ENCODE measurements at regions not wholly inside any gene's neighbourhood (a gene's known extent, or its start where the extent isn't known, plus 50 kb on each side); places are given as distances from the start of the nearest gene placed in this dataset.
A peak's percentile ranks its signal among the peaks of the same experiment; 100 is the strongest.

- intact Hi-C loops (cut with micrococcal nuclease), result no loop called here
- Mint-ChIP-seq H3K9me3 (peaks cover 2% of the 10 kb centered on the region), H3K4me3 (no peak overlapping the region), H3K36me3 (ENCODE audit: low read depth) (no peaks in the 10 kb centered on the region), H3K27me3 (ENCODE audit: low read depth) (no peaks in the 10 kb centered on the region), H3K4me1 (ENCODE audit: low read depth) (no peaks in the 10 kb centered on the region), H3K27ac (no peak overlapping the region)
- CTCF ChIA-PET, result no interaction called here
- no peak for DNase-seq
These were observed 133.6 kb upstream of the NAV3 start for GRCh38 chr12:77697126-77697525.

GRCh38 chr12:77696183-77696582, 134.5 kb upstream of the NAV3 start:
- no peaks in the 10 kb centered on the region for H3K27me3 Mint-ChIP-seq (ENCODE audit: low read depth)
- no peaks in the 10 kb centered on the region for H3K4me1 Mint-ChIP-seq (ENCODE audit: low read depth)
- DNase-seq, result no peak
- intact Hi-C loops (cut with micrococcal nuclease), result no loop called here
- H3K9me3 Mint-ChIP-seq, result peaks cover 2% of the 10 kb centered on the region
- H3K4me3 Mint-ChIP-seq, result no peak overlapping the region
- no peak overlapping the region for H3K27ac Mint-ChIP-seq
- H3K36me3 Mint-ChIP-seq (ENCODE audit: low read depth), result no peaks in the 10 kb centered on the region
- CTCF ChIA-PET, result no interaction called here

- H3K27me3 Mint-ChIP-seq (ENCODE audit: low read depth), result no peaks in the 10 kb centered on the region
- H3K4me3 Mint-ChIP-seq, result no peak overlapping the region
- no peaks in the 10 kb centered on the region for H3K9me3 Mint-ChIP-seq
- CTCF ChIA-PET, result no interaction called here
- no peak for DNase-seq
- no peaks in the 10 kb centered on the region for H3K36me3 Mint-ChIP-seq (ENCODE audit: low read depth)
- intact Hi-C loops (cut with micrococcal nuclease), result no loop called here
- no peak overlapping the region for H3K27ac Mint-ChIP-seq
- H3K4me1 Mint-ChIP-seq (ENCODE audit: low read depth), result no peaks in the 10 kb centered on the region
These were observed 141.1 kb upstream of the NAV3 start for GRCh38 chr12:77689510-77690086.

- H3K27ac Mint-ChIP-seq, result no peak overlapping the region
- intact Hi-C loops (cut with micrococcal nuclease), result no loop called here
- H3K27me3 Mint-ChIP-seq (ENCODE audit: low read depth), result no peaks in the 10 kb centered on the region
- DNase-seq, result no peak
- no peak overlapping the region for H3K4me3 Mint-ChIP-seq
- H3K9me3 Mint-ChIP-seq, result no peaks in the 10 kb centered on the region
- CTCF ChIA-PET, result no interaction called here
- H3K4me1 Mint-ChIP-seq (ENCODE audit: low read depth), result no peaks in the 10 kb centered on the region
- H3K36me3 Mint-ChIP-seq (ENCODE audit: low read depth), result no peaks in the 10 kb centered on the region
These were observed 143.4 kb upstream of the NAV3 start for GRCh38 chr12:77687321-77687720.

- H3K36me3 Mint-ChIP-seq (ENCODE audit: low read depth), result no peaks in the 10 kb centered on the region
- no peak overlapping the region for H3K27ac Mint-ChIP-seq
- CTCF ChIA-PET, result no interaction called here
- no peaks in the 10 kb centered on the region for H3K9me3 Mint-ChIP-seq
- no peaks in the 10 kb centered on the region for H3K27me3 Mint-ChIP-seq (ENCODE audit: low read depth)
- no peak overlapping the region for H3K4me3 Mint-ChIP-seq
- DNase-seq, result no peak
- no peaks in the 10 kb centered on the region for H3K4me1 Mint-ChIP-seq (ENCODE audit: low read depth)
- intact Hi-C loops (cut with micrococcal nuclease), result no loop called here
These were observed 143.9 kb upstream of the NAV3 start for GRCh38 chr12:77686760-77687159.

- no peak overlapping the region for H3K27ac Mint-ChIP-seq
- H3K9me3 Mint-ChIP-seq, result no peaks in the 10 kb centered on the region
- no peaks in the 10 kb centered on the region for H3K4me1 Mint-ChIP-seq (ENCODE audit: low read depth)
- no peak overlapping the region for H3K4me3 Mint-ChIP-seq
- CTCF ChIA-PET, result no interaction called here
- no peaks in the 10 kb centered on the region for H3K27me3 Mint-ChIP-seq (ENCODE audit: low read depth)
- intact Hi-C loops (cut with micrococcal nuclease), result loop anchor here (1.0 kb wide), 1 partner anchor 637 kb away; no protein-coding TSS in a partner anchor
- no peak for DNase-seq
- no peaks in the 10 kb centered on the region for H3K36me3 Mint-ChIP-seq (ENCODE audit: low read depth)
These were observed 144.8 kb upstream of the NAV3 start for GRCh38 chr12:77685901-77686300.

GRCh38 chr12:77685112-77685511, 145.6 kb upstream of the NAV3 start:
- CTCF ChIA-PET, result interaction anchor here (0.6 kb wide), 1 partner anchor 415 kb away, joined by 5 read pairs; no protein-coding TSS in a partner anchor
- H3K9me3 Mint-ChIP-seq, result no peaks in the 10 kb centered on the region
- peak; percentile 27 for DNase-seq
- H3K4me1 Mint-ChIP-seq (ENCODE audit: low read depth), result no peaks in the 10 kb centered on the region
- no peaks in the 10 kb centered on the region for H3K36me3 Mint-ChIP-seq (ENCODE audit: low read depth)
- intact Hi-C loops (cut with micrococcal nuclease), result loop anchor here (1.0 kb wide), 1 partner anchor 636 kb away; no protein-coding TSS in a partner anchor
- no peak overlapping the region for H3K27ac Mint-ChIP-seq
- H3K4me3 Mint-ChIP-seq, result no peak overlapping the region
- no peaks in the 10 kb centered on the region for H3K27me3 Mint-ChIP-seq (ENCODE audit: low read depth)

GRCh38 chr12:77682488-77682887, 148.2 kb upstream of the NAV3 start:
- Mint-ChIP-seq H3K27ac (no peak overlapping the region), H3K4me3 (no peak overlapping the region), H3K9me3 (no peaks in the 10 kb centered on the region), H3K27me3 (ENCODE audit: low read depth) (no peaks in the 10 kb centered on the region), H3K4me1 (ENCODE audit: low read depth) (no peaks in the 10 kb centered on the region), H3K36me3 (ENCODE audit: low read depth) (no peaks in the 10 kb centered on the region)
- CTCF ChIA-PET, result no interaction called here
- no peak for DNase-seq
- intact Hi-C loops (cut with micrococcal nuclease), result no loop called here

GRCh38 chr12:77681726-77682125, 149.0 kb upstream of the NAV3 start:
- intact Hi-C loops (cut with micrococcal nuclease), result no loop called here
- no peaks in the 10 kb centered on the region for H3K27me3 Mint-ChIP-seq (ENCODE audit: low read depth)
- CTCF ChIA-PET, result no interaction called here
- H3K4me1 Mint-ChIP-seq (ENCODE audit: low read depth), result no peaks in the 10 kb centered on the region
- H3K4me3 Mint-ChIP-seq, result no peak overlapping the region
- no peaks in the 10 kb centered on the region for H3K9me3 Mint-ChIP-seq
- no peak overlapping the region for H3K27ac Mint-ChIP-seq
- no peaks in the 10 kb centered on the region for H3K36me3 Mint-ChIP-seq (ENCODE audit: low read depth)
- DNase-seq, result no peak

- Mint-ChIP-seq H3K36me3 (ENCODE audit: low read depth) (no peaks in the 10 kb centered on the region), H3K27me3 (ENCODE audit: low read depth) (no peaks in the 10 kb centered on the region), H3K9me3 (no peaks in the 10 kb centered on the region), H3K27ac (no peak overlapping the region), H3K4me1 (ENCODE audit: low read depth) (no peaks in the 10 kb centered on the region), H3K4me3 (no peak overlapping the region)
- no peak for DNase-seq
- CTCF ChIA-PET, result no interaction called here
- intact Hi-C loops (cut with micrococcal nuclease), result no loop called here
These were observed 151.0 kb upstream of the NAV3 start for GRCh38 chr12:77679686-77680085.

GRCh38 chr12:77678621-77679020, 152.1 kb upstream of the NAV3 start:
- Mint-ChIP-seq H3K4me1 (ENCODE audit: low read depth) (no peaks in the 10 kb centered on the region), H3K27ac (no peak overlapping the region), H3K27me3 (ENCODE audit: low read depth) (no peaks in the 10 kb centered on the region), H3K36me3 (ENCODE audit: low read depth) (no peaks in the 10 kb centered on the region), H3K9me3 (no peaks in the 10 kb centered on the region), H3K4me3 (no peak overlapping the region)
- CTCF ChIA-PET, result no interaction called here
- no peak for DNase-seq
- intact Hi-C loops (cut with micrococcal nuclease), result no loop called here

GRCh38 chr12:77667101-77667500, 163.6 kb upstream of the NAV3 start:
- H3K27ac Mint-ChIP-seq, result no peak overlapping the region
- peaks cover 11% of the 10 kb centered on the region for H3K9me3 Mint-ChIP-seq
- intact Hi-C loops (cut with micrococcal nuclease), result no loop called here
- H3K27me3 Mint-ChIP-seq (ENCODE audit: low read depth), result no peaks in the 10 kb centered on the region
- H3K4me1 Mint-ChIP-seq (ENCODE audit: low read depth), result no peaks in the 10 kb centered on the region
- no peak overlapping the region for H3K4me3 Mint-ChIP-seq
- DNase-seq, result no peak
- no peaks in the 10 kb centered on the region for H3K36me3 Mint-ChIP-seq (ENCODE audit: low read depth)
- CTCF ChIA-PET, result no interaction called here

GRCh38 chr12:77648716-77649115, 182.0 kb upstream of the NAV3 start:
- Mint-ChIP-seq H3K27ac (no peak overlapping the region), H3K27me3 (ENCODE audit: low read depth) (no peaks in the 10 kb centered on the region), H3K4me1 (ENCODE audit: low read depth) (no peaks in the 10 kb centered on the region), H3K9me3 (peaks cover 4% of the 10 kb centered on the region), H3K36me3 (ENCODE audit: low read depth) (no peaks in the 10 kb centered on the region), H3K4me3 (no peak overlapping the region)
- intact Hi-C loops (cut with micrococcal nuclease), result no loop called here
- no peak for DNase-seq
- CTCF ChIA-PET, result no interaction called here
